VCaP (cell line): ENCODE measurements at regions not wholly inside any gene's neighbourhood (a gene's known extent, or its start where the extent isn't known, plus 50 kb on each side); places are given as distances from the start of the nearest gene placed in this dataset.

ENCODE experiments used
- H3K27ac ChIP-seq: fragments of 450-650 bp; 2 replicates; pipeline ENCODE4 v1.5.1; 2017
- TF ChIP-seq, protein P1 (sequence below): fragments of 450-650 bp; conservative IDR thresholded peaks from 2 replicates; pipeline ENCODE4 v1.5.1; 2017; ENCODE audit warnings: mild to moderate bottlenecking, moderate library complexity

DNA sequence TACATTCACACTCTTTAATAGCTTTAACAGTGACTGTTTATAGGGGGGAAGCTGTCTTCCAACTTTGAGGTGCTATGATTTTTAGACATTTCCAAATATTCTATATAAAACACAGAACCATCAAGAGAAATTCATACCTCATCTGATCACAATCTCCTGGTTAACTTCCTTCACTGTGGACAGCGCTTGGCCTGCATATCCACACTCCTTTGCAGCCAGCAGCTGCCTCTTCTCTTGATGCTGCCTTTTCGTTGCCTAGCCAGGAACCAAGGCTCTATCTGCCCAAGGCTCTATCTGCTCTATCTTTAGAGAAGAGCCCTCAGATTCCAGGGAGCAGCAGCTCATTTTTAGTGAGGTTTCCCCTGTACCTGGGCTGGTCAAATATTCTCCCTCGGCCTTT, 252.0 kb downstream of the PTEN start:
- no peak overlapping the region for H3K27ac ChIP-seq
- TF ChIP-seq, protein P1, sequence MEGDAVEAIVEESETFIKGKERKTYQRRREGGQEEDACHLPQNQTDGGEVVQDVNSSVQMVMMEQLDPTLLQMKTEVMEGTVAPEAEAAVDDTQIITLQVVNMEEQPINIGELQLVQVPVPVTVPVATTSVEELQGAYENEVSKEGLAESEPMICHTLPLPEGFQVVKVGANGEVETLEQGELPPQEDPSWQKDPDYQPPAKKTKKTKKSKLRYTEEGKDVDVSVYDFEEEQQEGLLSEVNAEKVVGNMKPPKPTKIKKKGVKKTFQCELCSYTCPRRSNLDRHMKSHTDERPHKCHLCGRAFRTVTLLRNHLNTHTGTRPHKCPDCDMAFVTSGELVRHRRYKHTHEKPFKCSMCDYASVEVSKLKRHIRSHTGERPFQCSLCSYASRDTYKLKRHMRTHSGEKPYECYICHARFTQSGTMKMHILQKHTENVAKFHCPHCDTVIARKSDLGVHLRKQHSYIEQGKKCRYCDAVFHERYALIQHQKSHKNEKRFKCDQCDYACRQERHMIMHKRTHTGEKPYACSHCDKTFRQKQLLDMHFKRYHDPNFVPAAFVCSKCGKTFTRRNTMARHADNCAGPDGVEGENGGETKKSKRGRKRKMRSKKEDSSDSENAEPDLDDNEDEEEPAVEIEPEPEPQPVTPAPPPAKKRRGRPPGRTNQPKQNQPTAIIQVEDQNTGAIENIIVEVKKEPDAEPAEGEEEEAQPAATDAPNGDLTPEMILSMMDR, result no peak

DNA sequence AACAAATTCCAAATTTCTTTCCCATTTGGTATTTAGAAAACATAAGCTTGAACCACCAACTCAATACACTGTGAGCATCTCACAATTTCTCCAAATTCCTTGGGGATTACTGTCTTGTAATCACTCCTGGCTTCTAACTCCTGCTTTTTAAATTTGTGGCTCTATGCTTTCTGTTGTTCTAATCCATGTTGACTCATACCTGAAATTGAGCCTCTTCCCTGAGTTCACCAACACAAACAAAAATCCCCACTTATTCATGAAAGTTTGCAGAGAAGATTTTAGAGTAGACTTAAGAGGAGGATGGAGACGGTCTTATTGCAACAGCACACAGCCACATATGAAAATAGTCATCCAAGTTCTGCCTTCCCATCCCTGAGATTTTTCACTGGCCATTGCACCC, 252.5 kb downstream of the PTEN start:
- TF ChIP-seq, protein P1, result no peak
- no peak overlapping the region for H3K27ac ChIP-seq

DNA sequence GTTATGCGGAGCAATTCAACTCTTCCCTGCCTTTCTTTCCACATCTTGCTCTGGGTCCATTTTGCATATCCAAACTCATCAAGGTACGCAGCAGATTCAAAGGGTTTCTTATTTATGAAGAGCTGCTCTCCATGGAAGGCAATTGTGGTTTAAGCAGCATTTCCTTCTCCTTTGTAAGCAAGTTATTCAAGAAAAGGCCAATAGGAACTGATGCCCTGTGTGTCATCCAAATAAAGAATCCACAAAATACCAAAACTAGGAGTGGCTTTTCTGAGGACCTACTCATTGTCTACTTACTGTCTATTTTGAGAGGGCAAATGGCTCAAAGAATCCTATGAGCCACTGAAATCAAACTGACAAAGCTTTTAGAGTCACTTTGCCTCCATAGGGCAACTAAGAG, 253.1 kb downstream of the PTEN start:
- H3K27ac ChIP-seq, result no peak overlapping the region
- TF ChIP-seq, protein P1, result no peak

DNA sequence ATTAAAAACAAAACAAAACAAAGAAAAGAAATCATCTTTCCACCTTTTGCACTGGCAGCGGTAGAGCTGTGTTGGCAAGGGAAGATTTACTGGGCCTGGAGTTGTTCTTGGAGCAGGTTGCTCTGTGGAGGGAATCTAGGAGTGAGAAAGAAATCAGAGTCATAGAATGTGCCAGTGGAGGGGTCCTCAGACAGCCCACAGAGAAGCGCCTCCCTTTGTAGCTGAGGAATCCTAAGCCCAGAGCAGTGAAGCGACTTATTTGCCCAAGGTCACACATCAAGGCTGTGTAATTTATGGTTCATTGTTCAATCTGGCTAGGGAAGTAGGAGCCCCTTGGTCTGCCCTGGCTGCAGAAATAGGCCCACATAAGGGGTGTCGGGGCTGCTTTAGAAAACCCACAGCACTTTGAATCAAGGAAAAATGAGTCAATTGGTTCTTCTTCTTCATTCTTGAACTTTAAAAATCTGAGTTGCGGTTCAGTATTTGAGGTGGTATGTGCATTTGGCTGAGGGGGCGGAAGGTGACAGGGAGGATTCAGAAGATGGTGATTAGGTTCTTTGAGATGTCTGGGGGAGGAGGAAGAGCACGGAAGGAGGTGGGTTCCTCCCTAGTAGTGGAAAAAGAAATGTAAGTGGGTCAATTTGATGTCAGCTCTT, 253.7 kb downstream of the PTEN start:
- H3K27ac ChIP-seq, result no peak overlapping the region

DNA sequence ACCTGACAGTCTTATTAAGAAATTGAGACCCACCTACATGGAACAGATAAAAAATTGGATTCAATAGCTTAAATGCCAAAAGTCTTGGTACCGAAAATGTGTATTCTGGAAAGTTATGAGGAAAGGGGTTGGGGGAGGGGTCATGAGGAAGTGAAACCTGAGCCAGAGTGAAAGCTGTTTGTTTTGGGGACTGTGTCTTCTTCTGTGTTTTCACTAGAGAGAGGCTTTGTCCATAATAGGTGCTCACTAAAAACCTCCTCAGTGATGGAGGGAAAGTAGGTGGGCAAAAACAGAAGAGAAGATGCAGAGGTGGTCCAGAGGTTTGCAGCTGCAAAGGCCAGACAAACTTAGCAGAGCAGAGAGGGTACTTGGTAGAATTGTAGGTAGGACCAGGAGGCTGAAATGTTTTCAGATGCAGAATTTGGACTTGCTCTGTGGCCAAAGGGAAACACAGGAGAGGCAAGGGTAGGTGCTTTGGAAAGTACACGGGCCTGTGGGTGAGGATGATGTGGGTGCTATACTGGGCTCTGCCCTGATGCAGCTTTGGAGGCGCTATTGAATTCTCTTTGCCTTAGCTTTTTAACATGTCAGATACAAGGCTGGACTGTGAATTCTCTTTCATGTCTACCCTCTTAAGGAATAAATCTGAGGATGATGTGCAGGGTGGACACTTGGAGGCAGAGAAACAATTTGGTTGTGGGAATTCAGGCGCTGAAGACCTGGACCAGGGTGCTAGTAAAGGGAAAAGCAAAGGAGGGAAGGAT, 254.6 kb downstream of the PTEN start:
- peak overlapping the region; percentile 55; the same call in 1 of the 2 replicates for H3K27ac ChIP-seq
- TF ChIP-seq, protein P1, result no peak

More for the DNA sequence above, 253.7 kb downstream of the PTEN start:
- TF ChIP-seq, protein P1, result no peak

DNA sequence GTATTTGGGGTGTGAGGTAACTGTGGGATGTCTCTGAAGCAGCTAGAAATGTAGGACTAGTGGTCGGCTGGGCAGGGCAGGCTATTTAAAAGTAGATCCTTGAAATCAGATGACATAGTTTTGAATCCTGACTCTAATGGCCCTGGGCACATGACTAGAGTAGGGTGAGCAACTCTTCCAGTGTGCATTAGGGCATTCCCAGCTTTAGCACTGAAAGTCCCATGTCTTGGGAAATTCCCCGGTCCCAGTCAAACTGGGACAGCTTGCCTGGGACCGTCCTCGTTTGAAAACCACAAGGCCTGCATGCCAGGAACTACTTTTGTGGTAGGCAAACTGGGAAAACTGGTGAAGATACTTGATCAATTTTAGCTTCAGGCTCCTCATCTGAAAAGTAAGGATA, 255.3 kb downstream of the PTEN start:
- TF ChIP-seq, protein P1, result no peak
- peak overlapping the region; percentile 55; the same call in 1 of the 2 replicates for H3K27ac ChIP-seq

DNA sequence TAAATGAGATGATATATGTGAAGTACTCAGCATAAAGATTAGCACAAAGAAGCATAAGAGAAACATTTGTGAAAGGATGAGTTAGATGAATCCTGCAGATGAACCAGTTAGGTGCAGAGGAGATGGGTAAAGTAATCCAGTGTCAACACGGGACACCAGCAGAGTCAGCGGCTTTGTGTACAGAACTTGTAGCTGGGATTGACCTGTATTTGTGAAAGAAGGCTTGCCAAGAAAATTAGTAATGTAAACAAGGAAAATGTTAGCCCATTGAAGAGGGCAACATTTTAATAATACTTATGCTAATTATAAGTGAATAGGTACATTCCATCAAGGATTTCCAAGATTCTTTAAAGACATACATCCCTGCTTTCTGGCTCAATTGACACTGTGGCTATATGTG, 255.7 kb downstream of the PTEN start:
- TF ChIP-seq, protein P1, result no peak
- peak overlapping the region; percentile 55; the same call in 1 of the 2 replicates for H3K27ac ChIP-seq
